WERI-Rb-1 (cell line): ENCODE measurements at regions not wholly inside any gene's neighbourhood (a gene's known extent, or its start where the extent isn't known, plus 50 kb on each side); places are given as distances from the start of the nearest gene placed in this dataset.

Experiments used
- DNase-seq: peaks from one replicate; pipeline ENCODE4 v3.0.0-alpha.2; 2020
- H3K27ac ChIP-seq: fragments of 250-450 bp; sonication (Bioruptor Pico); 2 replicates; pipeline ENCODE4 v1.5.1; 2020; ENCODE audit warnings: mild to moderate bottlenecking, moderate library complexity
- H3K27me3 ChIP-seq: fragments of 250-450 bp; sonication (Bioruptor Pico); 2 replicates; pipeline ENCODE4 v1.5.1; 2021; ENCODE audit warnings: mild to moderate bottlenecking, low read depth, moderate library complexity; ENCODE audit not compliant: insufficient read depth, severe bottlenecking
- H3K36me3 ChIP-seq: fragments of 250-450 bp; sonication (Bioruptor Pico); 2 replicates; pipeline ENCODE4 v1.5.1; 2020; ENCODE audit warnings: mild to moderate bottlenecking, moderate library complexity
- H3K4me3 ChIP-seq: 2 replicates; pipeline ENCODE4 v1.5.1; 2011; ENCODE audit warnings: low read depth, mild to moderate bottlenecking, control low read depth, low read length
- H3K9me3 ChIP-seq: fragments of 250-450 bp; sonication (Bioruptor Pico); 2 replicates; pipeline ENCODE4 v1.5.1; 2021; ENCODE audit warnings: mild to moderate bottlenecking, moderate library complexity; ENCODE audit not compliant: severe bottlenecking
- TF ChIP-seq, protein P1 (sequence below): IDR thresholded peaks from 2 replicates; pipeline ENCODE4 v1.5.1; 2011; ENCODE audit warnings: low read depth, mild to moderate bottlenecking, control low read depth, inconsistent platforms, low read length

DNA sequence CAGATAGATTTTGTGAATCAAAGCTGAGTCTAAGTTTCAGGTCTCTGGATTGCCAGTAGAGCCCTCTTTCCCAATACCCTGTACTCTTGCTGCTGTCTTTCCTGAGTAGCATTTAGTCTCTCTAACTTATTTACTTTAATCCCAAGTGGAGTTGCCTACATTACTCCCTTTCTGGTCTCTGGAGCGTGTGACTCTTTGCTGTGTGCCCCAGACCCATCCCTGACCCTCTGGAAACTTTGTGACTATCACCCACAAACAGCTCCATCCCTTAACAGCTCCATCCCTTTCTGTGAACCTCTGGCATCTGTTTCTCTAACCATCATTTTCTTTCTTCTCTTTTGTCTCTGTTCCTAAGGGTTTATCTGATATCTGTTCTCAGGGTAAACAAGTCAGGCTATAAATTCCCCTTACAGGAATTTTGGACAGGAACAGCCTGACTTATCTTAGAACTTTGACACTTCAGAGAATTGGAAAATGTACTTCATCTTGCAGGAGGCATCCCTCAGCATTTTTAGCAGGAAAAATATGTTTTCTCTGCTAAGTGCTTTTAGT lies 1167.1 kb upstream of the SEMA6A start:
- DNase-seq: no peak
- Histone ChIP-seq H3K9me3 (no peaks in the 10 kb centered on the region), H3K27ac (no peak overlapping the region), H3K4me3 (no peak overlapping the region), H3K36me3 (no peaks in the 10 kb centered on the region), H3K27me3 (no peaks in the 10 kb centered on the region)
- TF ChIP-seq, protein P1, sequence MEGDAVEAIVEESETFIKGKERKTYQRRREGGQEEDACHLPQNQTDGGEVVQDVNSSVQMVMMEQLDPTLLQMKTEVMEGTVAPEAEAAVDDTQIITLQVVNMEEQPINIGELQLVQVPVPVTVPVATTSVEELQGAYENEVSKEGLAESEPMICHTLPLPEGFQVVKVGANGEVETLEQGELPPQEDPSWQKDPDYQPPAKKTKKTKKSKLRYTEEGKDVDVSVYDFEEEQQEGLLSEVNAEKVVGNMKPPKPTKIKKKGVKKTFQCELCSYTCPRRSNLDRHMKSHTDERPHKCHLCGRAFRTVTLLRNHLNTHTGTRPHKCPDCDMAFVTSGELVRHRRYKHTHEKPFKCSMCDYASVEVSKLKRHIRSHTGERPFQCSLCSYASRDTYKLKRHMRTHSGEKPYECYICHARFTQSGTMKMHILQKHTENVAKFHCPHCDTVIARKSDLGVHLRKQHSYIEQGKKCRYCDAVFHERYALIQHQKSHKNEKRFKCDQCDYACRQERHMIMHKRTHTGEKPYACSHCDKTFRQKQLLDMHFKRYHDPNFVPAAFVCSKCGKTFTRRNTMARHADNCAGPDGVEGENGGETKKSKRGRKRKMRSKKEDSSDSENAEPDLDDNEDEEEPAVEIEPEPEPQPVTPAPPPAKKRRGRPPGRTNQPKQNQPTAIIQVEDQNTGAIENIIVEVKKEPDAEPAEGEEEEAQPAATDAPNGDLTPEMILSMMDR: no peak

GRCh38 chr5:117740268-117740667 lies 1165.6 kb upstream of the SEMA6A start:
- DNase-seq: no peak
- Histone ChIP-seq H3K36me3 (no peaks in the 10 kb centered on the region), H3K9me3 (no peaks in the 10 kb centered on the region), H3K4me3 (no peak overlapping the region), H3K27me3 (no peaks in the 10 kb centered on the region), H3K27ac (no peak overlapping the region)
- TF ChIP-seq, protein P1: no peak

- no peaks in the 10 kb centered on the region for H3K36me3 ChIP-seq
- H3K27ac ChIP-seq: no peak overlapping the region
- H3K4me3 ChIP-seq: no peak overlapping the region
- TF ChIP-seq, protein P1: no peak
- no peaks in the 10 kb centered on the region for H3K9me3 ChIP-seq
- no peaks in the 10 kb centered on the region for H3K27me3 ChIP-seq
- DNase-seq: no peak
These were observed 1163.9 kb upstream of the SEMA6A start for GRCh38 chr5:117738571-117738970.

GRCh38 chr5:117736698-117737097 lies 1162.1 kb upstream of the SEMA6A start:
- Histone ChIP-seq H3K27ac (no peak overlapping the region), H3K27me3 (no peaks in the 10 kb centered on the region), H3K4me3 (no peak overlapping the region), H3K36me3 (no peaks in the 10 kb centered on the region), H3K9me3 (no peaks in the 10 kb centered on the region)
- TF ChIP-seq, protein P1: no peak
- no peak for DNase-seq

DNA sequence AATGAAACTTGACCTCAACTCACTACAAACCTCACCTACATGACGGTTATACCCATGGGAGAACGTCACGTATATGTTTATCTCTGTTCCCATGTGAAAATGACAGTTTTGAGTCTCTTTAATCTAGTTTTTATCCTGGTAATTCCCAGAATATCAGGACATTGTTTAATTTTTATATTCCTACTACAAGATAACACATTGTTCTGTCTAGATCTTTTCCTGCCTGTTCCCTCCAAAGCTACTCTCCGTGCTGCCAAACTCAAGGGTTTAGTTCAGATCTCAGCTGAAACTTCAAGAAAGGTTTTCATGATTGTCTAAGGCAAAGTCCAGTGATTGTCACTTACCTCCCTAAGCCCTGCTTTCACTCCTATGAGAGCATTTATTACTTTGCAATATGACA lies 1159.4 kb upstream of the SEMA6A start:
- Histone ChIP-seq H3K27me3 (no peaks in the 10 kb centered on the region), H3K27ac (no peak overlapping the region)

More for the DNA sequence above, 1159.4 kb upstream of the SEMA6A start:
- Histone ChIP-seq H3K36me3 (no peaks in the 10 kb centered on the region), H3K9me3 (no peaks in the 10 kb centered on the region), H3K4me3 (no peak overlapping the region)
- no peak for DNase-seq
- TF ChIP-seq, protein P1: no peak
